ENCODE measurements at regions not wholly inside any gene's neighbourhood (a gene's known extent, or its start where the extent isn't known, plus 50 kb on each side); places are given as distances from the start of the nearest gene placed in this dataset.

- H3K9me2 ChIP-seq (replicated peaks; ENCODE audit: insufficient read depth) = no peaks in the 10 kb centered on the region
- no peaks in the 10 kb centered on the region for H3K79me2 ChIP-seq
- H3K27ac ChIP-seq = no peak overlapping the region
- no peaks in the 10 kb centered on the region for H3K9me3 ChIP-seq (ENCODE audit: low read depth)
- no peaks in the 10 kb centered on the region for H4K20me1 ChIP-seq (ENCODE audit: insufficient read depth, poor library complexity, severe bottlenecking)
- H2AFZ ChIP-seq = no peak overlapping the region
- H3K27me3 ChIP-seq = no peaks in the 10 kb centered on the region
- H3K4me2 ChIP-seq = no peak overlapping the region
- TF ChIP-seq, protein P1, sequence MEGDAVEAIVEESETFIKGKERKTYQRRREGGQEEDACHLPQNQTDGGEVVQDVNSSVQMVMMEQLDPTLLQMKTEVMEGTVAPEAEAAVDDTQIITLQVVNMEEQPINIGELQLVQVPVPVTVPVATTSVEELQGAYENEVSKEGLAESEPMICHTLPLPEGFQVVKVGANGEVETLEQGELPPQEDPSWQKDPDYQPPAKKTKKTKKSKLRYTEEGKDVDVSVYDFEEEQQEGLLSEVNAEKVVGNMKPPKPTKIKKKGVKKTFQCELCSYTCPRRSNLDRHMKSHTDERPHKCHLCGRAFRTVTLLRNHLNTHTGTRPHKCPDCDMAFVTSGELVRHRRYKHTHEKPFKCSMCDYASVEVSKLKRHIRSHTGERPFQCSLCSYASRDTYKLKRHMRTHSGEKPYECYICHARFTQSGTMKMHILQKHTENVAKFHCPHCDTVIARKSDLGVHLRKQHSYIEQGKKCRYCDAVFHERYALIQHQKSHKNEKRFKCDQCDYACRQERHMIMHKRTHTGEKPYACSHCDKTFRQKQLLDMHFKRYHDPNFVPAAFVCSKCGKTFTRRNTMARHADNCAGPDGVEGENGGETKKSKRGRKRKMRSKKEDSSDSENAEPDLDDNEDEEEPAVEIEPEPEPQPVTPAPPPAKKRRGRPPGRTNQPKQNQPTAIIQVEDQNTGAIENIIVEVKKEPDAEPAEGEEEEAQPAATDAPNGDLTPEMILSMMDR (IDR thresholded peaks at IDR 0.05; ENCODE audit: poor library complexity) = no peak
- TF ChIP-seq EZH2phosphoT487 (IDR thresholded peaks at IDR 0.05; ENCODE audit: low read depth, severe bottlenecking, unreplicated experiment) (no peak), EZH2 (IDR thresholded peaks at IDR 0.05; ENCODE audit: borderline replicate concordance) (no peak)
- H3K36me3 ChIP-seq (replicated peaks; ENCODE audit: insufficient read depth, low read depth) = no peaks in the 10 kb centered on the region
- no peak for DNase-seq (ENCODE audit: low spot score)
- no peaks in the 10 kb centered on the region for H3K4me1 ChIP-seq (ENCODE audit: insufficient read depth)
- H3K4me3 ChIP-seq = no peak overlapping the region
These were observed 255.8 kb upstream of the PUM3 start for GRCh38 chr9:3099646-3100045.

DNA sequence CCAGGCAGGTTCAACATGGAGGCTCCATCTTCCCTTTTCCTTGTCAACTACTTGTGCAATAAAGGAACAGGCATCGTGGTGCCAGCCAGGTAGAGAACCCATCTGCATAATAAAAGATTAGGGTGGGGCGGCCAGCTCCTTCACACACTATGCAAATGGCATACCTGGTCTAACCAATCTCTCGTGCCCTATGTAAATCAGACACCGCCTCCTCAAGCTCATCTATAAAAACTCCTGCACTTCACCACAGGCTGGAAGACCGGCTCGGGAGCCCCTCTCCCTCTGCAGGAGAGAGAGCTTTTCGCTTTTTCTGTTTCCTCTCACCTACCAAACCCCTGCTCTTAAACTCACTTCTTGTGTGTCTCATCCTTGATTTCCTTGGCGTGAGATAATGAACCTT lies 244.3 kb upstream of the PUM3 start:
- H3K79me2 ChIP-seq = no peaks in the 10 kb centered on the region
- WGBS (ENCODE audit: low lambda C conversion rate, missing lambda C conversion rate) = 72% methylated on average over 8 of the region's 8 CpGs
- TF ChIP-seq, protein P1 (IDR thresholded peaks at IDR 0.05; ENCODE audit: poor library complexity) = no peak
- TF ChIP-seq EZH2 (IDR thresholded peaks at IDR 0.05; ENCODE audit: borderline replicate concordance) (no peak), EZH2phosphoT487 (IDR thresholded peaks at IDR 0.05; ENCODE audit: low read depth, severe bottlenecking, unreplicated experiment) (no peak)

DNA sequence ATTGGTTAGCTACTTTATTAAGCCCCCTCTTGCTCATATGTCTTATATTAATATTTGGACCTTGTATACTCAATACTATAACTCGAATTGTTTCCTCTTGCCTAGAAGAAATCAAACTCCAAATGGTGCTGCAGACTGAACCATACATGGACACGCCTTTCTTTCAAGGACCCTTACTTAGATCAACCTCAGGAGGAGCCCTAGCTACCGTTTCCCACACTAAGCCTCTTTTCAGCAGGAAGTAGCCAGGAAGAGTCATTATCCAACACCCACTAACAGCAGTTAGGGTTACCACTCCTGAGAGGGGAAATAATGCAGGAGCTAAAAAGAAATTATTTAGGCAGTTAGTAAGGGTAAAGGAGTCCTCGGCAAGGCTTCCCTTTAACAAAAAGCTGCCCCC lies 243.8 kb upstream of the PUM3 start:
- no peaks in the 10 kb centered on the region for H3K27me3 ChIP-seq
- TF ChIP-seq, protein P1 (IDR thresholded peaks at IDR 0.05; ENCODE audit: poor library complexity) = no peak
- no peak for TF ChIP-seq EZH2phosphoT487 (IDR thresholded peaks at IDR 0.05; ENCODE audit: low read depth, severe bottlenecking, unreplicated experiment)
- TF ChIP-seq EZH2 (IDR thresholded peaks at IDR 0.05; ENCODE audit: borderline replicate concordance) = no peak
- H3K36me3 ChIP-seq (replicated peaks; ENCODE audit: insufficient read depth, low read depth) = no peaks in the 10 kb centered on the region
- no peak overlapping the region for H3K4me3 ChIP-seq
- H3K9me3 ChIP-seq (ENCODE audit: low read depth) = no peaks in the 10 kb centered on the region
- H3K4me1 ChIP-seq (ENCODE audit: insufficient read depth) = no peaks in the 10 kb centered on the region
- DNase-seq (ENCODE audit: low spot score) = no peak
- H3K27ac ChIP-seq = no peak overlapping the region
- H4K20me1 ChIP-seq (ENCODE audit: insufficient read depth, poor library complexity, severe bottlenecking) = no peaks in the 10 kb centered on the region
- no peak overlapping the region for H3K4me2 ChIP-seq
- H3K79me2 ChIP-seq = no peaks in the 10 kb centered on the region
- no peak overlapping the region for H2AFZ ChIP-seq
- no peaks in the 10 kb centered on the region for H3K9me2 ChIP-seq (replicated peaks; ENCODE audit: insufficient read depth)
- 89% methylated on average over 4 of the region's 4 CpGs for WGBS (ENCODE audit: low lambda C conversion rate, missing lambda C conversion rate)

More for the DNA sequence above, 244.3 kb upstream of the PUM3 start:
- no peak for DNase-seq (ENCODE audit: low spot score)
- Histone ChIP-seq H3K4me1 (ENCODE audit: insufficient read depth) (no peaks in the 10 kb centered on the region), H3K9me3 (ENCODE audit: low read depth) (no peaks in the 10 kb centered on the region), H3K36me3 (replicated peaks; ENCODE audit: insufficient read depth, low read depth) (no peaks in the 10 kb centered on the region), H4K20me1 (ENCODE audit: insufficient read depth, poor library complexity, severe bottlenecking) (no peaks in the 10 kb centered on the region), H3K27ac (no peak overlapping the region), H3K27me3 (no peaks in the 10 kb centered on the region), H3K4me3 (no peak overlapping the region), H3K9me2 (replicated peaks; ENCODE audit: insufficient read depth) (no peaks in the 10 kb centered on the region), H2AFZ (no peak overlapping the region), H3K4me2 (no peak overlapping the region)

DNA sequence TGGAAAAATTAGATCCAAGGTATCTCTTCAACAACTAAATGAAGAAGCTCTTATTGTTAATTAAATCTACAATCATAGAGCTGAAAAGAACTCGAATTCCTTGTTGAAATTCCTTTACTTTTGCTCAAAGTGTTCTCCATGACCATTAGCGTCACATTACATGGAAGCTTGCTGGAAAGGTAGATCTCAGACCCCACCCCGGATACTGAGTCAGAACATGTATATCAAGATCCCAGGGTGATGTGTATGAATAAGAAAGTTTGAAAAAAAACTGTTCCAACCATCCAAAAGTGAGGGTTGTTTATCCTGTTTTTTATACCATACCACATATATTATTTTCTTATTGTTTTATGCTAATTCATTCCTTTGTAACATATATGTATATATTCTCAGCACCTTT lies 237.1 kb upstream of the PUM3 start:
- DNase-seq (ENCODE audit: low spot score) = no peak
- no peaks in the 10 kb centered on the region for H3K27me3 ChIP-seq
- no peak overlapping the region for H3K4me2 ChIP-seq
- 88% methylated on average over 3 of the region's 3 CpGs for WGBS (ENCODE audit: low lambda C conversion rate, missing lambda C conversion rate)
- no peaks in the 10 kb centered on the region for H4K20me1 ChIP-seq (ENCODE audit: insufficient read depth, poor library complexity, severe bottlenecking)
- no peaks in the 10 kb centered on the region for H3K9me3 ChIP-seq (ENCODE audit: low read depth)
- H3K9me2 ChIP-seq (replicated peaks; ENCODE audit: insufficient read depth) = no peaks in the 10 kb centered on the region
- TF ChIP-seq EZH2phosphoT487 (IDR thresholded peaks at IDR 0.05; ENCODE audit: low read depth, severe bottlenecking, unreplicated experiment) (no peak), EZH2 (IDR thresholded peaks at IDR 0.05; ENCODE audit: borderline replicate concordance) (no peak)
- TF ChIP-seq, protein P1 (IDR thresholded peaks at IDR 0.05; ENCODE audit: poor library complexity) = no peak
- no peaks in the 10 kb centered on the region for H3K79me2 ChIP-seq
- no peaks in the 10 kb centered on the region for H3K36me3 ChIP-seq (replicated peaks; ENCODE audit: insufficient read depth, low read depth)
- no peak overlapping the region for H3K4me3 ChIP-seq
- H2AFZ ChIP-seq = no peak overlapping the region
- H3K4me1 ChIP-seq (ENCODE audit: insufficient read depth) = no peaks in the 10 kb centered on the region
- no peak overlapping the region for H3K27ac ChIP-seq
